ENCODE measurements at regions not wholly inside any gene's neighbourhood (a gene's known extent, or its start where the extent isn't known, plus 50 kb on each side); places are given as distances from the start of the nearest gene placed in this dataset.

- H3K4me2 ChIP-seq (ENCODE audit: low read depth, low read length): no peak overlapping the region
- intact Hi-C loops (cut with micrococcal nuclease; ENCODE audit: unreplicated experiment) (no loop called here), in situ Hi-C loops (cut with HindIII; ENCODE audit: extremely low pct_ligation_motif_present, low pct_unique_long_range_greater_than_20kb) (no loop called here)
- H3K4me3 ChIP-seq (replicated peaks in 1 of 3; ENCODE audit: insufficient read depth in 1 of 3, low read depth in 2 of 3, low read length in 3 of 3): no peak overlapping the region
- H3K36me3 ChIP-seq (replicated peaks in 1 of 2; ENCODE audit: control insufficient read depth in 1 of 2, insufficient read depth in 2 of 2, low read length in 2 of 2): no peaks in the 10 kb centered on the region
- H3K27ac ChIP-seq (ENCODE audit: extremely low read length, insufficient read depth, low read length): no peak overlapping the region
- ATAC-seq (no peak), DNase-seq (ENCODE audit: low spot score) (no peak), FAIRE-seq (no peak)
- TF ChIP-seq TCF12 (IDR thresholded peaks at IDR 0.05) (no peak), TCF12 (CRISPR knock-in tag; IDR thresholded peaks at IDR 0.05) (no peak), ATF1 (CRISPR knock-in tag; IDR thresholded peaks at IDR 0.05) (no peak), KAT7 (CRISPR knock-in tag; IDR thresholded peaks at IDR 0.05; ENCODE audit: borderline replicate concordance) (no peak), SPEN (CRISPR knock-in tag; IDR thresholded peaks at IDR 0.05; ENCODE audit: low read depth) (no peak), SAFB2 (CRISPR knock-in tag; IDR thresholded peaks at IDR 0.05; ENCODE audit: borderline replicate concordance, low read depth) (no peak), ZNF354B (CRISPR knock-in tag; IDR thresholded peaks at IDR 0.05) (no peak), ZNF383 (CRISPR knock-in tag; IDR thresholded peaks at IDR 0.05; ENCODE audit: borderline replicate concordance) (no peak), RORA (CRISPR knock-in tag; IDR thresholded peaks at IDR 0.05) (no peak), TRAFD1 (CRISPR knock-in tag; IDR thresholded peaks at IDR 0.05; ENCODE audit: borderline replicate concordance) (no peak), ZNF292 (CRISPR knock-in tag; IDR thresholded peaks at IDR 0.05; ENCODE audit: borderline replicate concordance, low read depth) (no peak)
- TF ChIP-seq, protein P1, sequence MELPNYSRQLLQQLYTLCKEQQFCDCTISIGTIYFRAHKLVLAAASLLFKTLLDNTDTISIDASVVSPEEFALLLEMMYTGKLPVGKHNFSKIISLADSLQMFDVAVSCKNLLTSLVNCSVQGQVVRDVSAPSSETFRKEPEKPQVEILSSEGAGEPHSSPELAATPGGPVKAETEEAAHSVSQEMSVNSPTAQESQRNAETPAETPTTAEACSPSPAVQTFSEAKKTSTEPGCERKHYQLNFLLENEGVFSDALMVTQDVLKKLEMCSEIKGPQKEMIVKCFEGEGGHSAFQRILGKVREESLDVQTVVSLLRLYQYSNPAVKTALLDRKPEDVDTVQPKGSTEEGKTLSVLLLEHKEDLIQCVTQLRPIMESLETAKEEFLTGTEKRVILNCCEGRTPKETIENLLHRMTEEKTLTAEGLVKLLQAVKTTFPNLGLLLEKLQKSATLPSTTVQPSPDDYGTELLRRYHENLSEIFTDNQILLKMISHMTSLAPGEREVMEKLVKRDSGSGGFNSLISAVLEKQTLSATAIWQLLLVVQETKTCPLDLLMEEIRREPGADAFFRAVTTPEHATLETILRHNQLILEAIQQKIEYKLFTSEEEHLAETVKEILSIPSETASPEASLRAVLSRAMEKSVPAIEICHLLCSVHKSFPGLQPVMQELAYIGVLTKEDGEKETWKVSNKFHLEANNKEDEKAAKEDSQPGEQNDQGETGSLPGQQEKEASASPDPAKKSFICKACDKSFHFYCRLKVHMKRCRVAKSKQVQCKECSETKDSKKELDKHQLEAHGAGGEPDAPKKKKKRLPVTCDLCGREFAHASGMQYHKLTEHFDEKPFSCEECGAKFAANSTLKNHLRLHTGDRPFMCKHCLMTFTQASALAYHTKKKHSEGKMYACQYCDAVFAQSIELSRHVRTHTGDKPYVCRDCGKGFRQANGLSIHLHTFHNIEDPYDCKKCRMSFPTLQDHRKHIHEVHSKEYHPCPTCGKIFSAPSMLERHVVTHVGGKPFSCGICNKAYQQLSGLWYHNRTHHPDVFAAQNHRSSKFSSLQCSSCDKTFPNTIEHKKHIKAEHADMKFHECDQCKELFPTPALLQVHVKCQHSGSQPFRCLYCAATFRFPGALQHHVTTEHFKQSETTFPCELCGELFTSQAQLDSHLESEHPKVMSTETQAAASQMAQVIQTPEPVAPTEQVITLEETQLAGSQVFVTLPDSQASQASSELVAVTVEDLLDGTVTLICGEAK (IDR thresholded peaks at IDR 0.05): no peak
- TF ChIP-seq, protein P1 (CRISPR knock-in tag; IDR thresholded peaks at IDR 0.05): no peak
- no peak overlapping the region for H3K9ac ChIP-seq (ENCODE audit: insufficient read depth, low read depth, low read length)
- no peaks in the 10 kb centered on the region for H4K20me1 ChIP-seq (ENCODE audit: insufficient read depth, low read length)
- no peaks in the 10 kb centered on the region for H3K9me3 ChIP-seq (ENCODE audit: low read length)
- no peaks in the 10 kb centered on the region for H3K27me3 ChIP-seq (ENCODE audit: control insufficient read depth in 1 of 2, insufficient read depth in 2 of 2, low read length in 2 of 2)
- 6% methylated on average over 1 of the region's 1 CpG for WGBS (ENCODE audit: low lambda C conversion rate)
- H3K79me2 ChIP-seq (ENCODE audit: insufficient read depth, low read length): no peaks in the 10 kb centered on the region
- H3K4me1 ChIP-seq (ENCODE audit: insufficient read depth, low read length): no peaks in the 10 kb centered on the region
- BruUV-seq (replicated peaks): no TSS peak
- ChIA-PET CTCF (ENCODE audit: low intra/inter-chr PET ratio, low total read pairs) (no interaction called here), POLR2A (no interaction called here)
- no peak overlapping the region for H2AFZ ChIP-seq (ENCODE audit: low read length)
Observed at GRCh38 chr11:109963101-109963500, 130.1 kb upstream of the ZC3H12C start.

Measured in HepG2 (cell line).